ENCODE measurements at regions not wholly inside any gene's neighbourhood (a gene's known extent, or its start where the extent isn't known, plus 50 kb on each side); places are given as distances from the start of the nearest gene placed in this dataset.

GRCh38 chr3:178480274-178480673, 56.0 kb upstream of the KCNMB2 start:
- TF ChIP-seq CTCF (conservative IDR thresholded peaks at IDR 0.05 in 1 of 2, IDR thresholded peaks at IDR 0.05 in 1 of 2; ENCODE audit: extremely low read depth in 1 of 2, insufficient read depth in 1 of 2, low read depth in 1 of 2, low read length in 2 of 2) (no peak), EZH2 (IDR thresholded peaks at IDR 0.05; ENCODE audit: borderline replicate concordance, low read length) (no peak)

Data from mammary epithelial cell (primary cell).